ENCODE measurements at regions not wholly inside any gene's neighbourhood (a gene's known extent, or its start where the extent isn't known, plus 50 kb on each side); places are given as distances from the start of the nearest gene placed in this dataset.

DNA sequence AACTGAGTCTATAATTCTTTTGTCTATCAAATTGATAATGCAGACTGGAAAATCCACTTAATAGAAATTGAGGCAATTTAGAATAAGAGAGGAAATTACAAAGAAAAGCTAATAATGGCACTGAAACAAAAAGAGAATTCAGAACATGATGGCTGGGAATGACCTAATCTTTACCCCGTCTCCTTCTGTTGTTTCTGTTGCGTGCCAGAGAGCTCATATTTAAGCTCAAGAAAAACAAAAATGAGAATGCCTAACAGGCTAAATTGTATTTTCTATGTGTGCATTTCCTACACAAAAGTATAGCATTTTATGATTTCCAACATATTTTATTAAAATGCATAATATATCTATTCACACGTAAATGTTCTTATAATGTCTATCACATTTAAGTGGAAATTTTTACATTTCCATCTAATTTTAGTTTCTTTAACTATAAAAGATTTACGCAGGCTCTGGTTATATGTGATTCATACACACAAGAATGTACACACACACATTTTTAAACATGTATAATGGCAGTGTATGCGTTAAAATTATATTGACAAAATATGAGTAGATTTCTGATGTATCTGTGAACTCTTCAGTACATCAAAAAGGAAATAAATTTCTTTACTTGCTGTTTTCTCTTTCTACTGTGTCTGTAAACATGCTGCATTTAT is 432.3 kb downstream of the SLITRK6 start:
- no peak for TF ChIP-seq TEAD1 (CRISPR knock-in tag; IDR thresholded peaks at IDR 0.05)
- TF ChIP-seq ZNF232 (CRISPR knock-in tag; IDR thresholded peaks at IDR 0.05): no peak
- TF ChIP-seq, protein P1, sequence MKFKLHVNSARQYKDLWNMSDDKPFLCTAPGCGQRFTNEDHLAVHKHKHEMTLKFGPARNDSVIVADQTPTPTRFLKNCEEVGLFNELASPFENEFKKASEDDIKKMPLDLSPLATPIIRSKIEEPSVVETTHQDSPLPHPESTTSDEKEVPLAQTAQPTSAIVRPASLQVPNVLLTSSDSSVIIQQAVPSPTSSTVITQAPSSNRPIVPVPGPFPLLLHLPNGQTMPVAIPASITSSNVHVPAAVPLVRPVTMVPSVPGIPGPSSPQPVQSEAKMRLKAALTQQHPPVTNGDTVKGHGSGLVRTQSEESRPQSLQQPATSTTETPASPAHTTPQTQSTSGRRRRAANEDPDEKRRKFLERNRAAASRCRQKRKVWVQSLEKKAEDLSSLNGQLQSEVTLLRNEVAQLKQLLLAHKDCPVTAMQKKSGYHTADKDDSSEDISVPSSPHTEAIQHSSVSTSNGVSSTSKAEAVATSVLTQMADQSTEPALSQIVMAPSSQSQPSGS (CRISPR knock-in tag; IDR thresholded peaks at IDR 0.05; ENCODE audit: borderline replicate concordance, low read depth): no peak
- TF ChIP-seq, protein P2, sequence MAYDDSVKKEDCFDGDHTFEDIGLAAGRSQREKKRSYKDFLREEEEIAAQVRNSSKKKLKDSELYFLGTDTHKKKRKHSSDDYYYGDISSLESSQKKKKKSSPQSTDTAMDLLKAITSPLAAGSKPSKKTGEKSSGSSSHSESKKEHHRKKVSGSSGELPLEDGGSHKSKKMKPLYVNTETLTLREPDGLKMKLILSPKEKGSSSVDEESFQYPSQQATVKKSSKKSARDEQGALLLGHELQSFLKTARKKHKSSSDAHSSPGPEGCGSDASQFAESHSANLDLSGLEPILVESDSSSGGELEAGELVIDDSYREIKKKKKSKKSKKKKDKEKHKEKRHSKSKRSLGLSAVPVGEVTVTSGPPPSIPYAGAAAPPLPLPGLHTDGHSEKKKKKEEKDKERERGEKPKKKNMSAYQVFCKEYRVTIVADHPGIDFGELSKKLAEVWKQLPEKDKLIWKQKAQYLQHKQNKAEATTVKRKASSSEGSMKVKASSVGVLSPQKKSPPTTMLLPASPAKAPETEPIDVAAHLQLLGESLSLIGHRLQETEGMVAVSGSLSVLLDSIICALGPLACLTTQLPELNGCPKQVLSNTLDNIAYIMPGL (CRISPR knock-in tag; IDR thresholded peaks at IDR 0.05): no peak
- TF ChIP-seq ETV6 (CRISPR knock-in tag; IDR thresholded peaks at IDR 0.05): no peak
- TF ChIP-seq ZNF317 (CRISPR knock-in tag; IDR thresholded peaks at IDR 0.05; ENCODE audit: borderline replicate concordance, low read depth): no peak
- TF ChIP-seq, protein P3, sequence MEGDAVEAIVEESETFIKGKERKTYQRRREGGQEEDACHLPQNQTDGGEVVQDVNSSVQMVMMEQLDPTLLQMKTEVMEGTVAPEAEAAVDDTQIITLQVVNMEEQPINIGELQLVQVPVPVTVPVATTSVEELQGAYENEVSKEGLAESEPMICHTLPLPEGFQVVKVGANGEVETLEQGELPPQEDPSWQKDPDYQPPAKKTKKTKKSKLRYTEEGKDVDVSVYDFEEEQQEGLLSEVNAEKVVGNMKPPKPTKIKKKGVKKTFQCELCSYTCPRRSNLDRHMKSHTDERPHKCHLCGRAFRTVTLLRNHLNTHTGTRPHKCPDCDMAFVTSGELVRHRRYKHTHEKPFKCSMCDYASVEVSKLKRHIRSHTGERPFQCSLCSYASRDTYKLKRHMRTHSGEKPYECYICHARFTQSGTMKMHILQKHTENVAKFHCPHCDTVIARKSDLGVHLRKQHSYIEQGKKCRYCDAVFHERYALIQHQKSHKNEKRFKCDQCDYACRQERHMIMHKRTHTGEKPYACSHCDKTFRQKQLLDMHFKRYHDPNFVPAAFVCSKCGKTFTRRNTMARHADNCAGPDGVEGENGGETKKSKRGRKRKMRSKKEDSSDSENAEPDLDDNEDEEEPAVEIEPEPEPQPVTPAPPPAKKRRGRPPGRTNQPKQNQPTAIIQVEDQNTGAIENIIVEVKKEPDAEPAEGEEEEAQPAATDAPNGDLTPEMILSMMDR (IDR thresholded peaks at IDR 0.05): no peak
- TF ChIP-seq ATF1 (CRISPR knock-in tag; IDR thresholded peaks at IDR 0.05): no peak
- TF ChIP-seq, protein P4, sequence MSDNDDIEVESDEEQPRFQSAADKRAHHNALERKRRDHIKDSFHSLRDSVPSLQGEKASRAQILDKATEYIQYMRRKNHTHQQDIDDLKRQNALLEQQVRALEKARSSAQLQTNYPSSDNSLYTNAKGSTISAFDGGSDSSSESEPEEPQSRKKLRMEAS (CRISPR knock-in tag; IDR thresholded peaks at IDR 0.05): no peak
- TF ChIP-seq FOXJ3 (CRISPR knock-in tag; IDR thresholded peaks at IDR 0.05; ENCODE audit: borderline replicate concordance): no peak
- no peak for TF ChIP-seq SP1 (CRISPR knock-in tag; conservative IDR thresholded peaks at IDR 0.05)
- TF ChIP-seq CREM (CRISPR knock-in tag; IDR thresholded peaks at IDR 0.05): no peak
- TF ChIP-seq NR3C1 (CRISPR knock-in tag; conservative IDR thresholded peaks at IDR 0.05; ENCODE audit: low read depth): no peak
- no peak for TF ChIP-seq NFE2L1 (CRISPR knock-in tag; IDR thresholded peaks at IDR 0.05)
